Epithelial cell of esophagus (primary cell): ENCODE measurements at regions not wholly inside any gene's neighbourhood (a gene's known extent, or its start where the extent isn't known, plus 50 kb on each side); places are given as distances from the start of the nearest gene placed in this dataset.
"Not testable (repeated sequence)": the region's sequence is repeated elsewhere in the genome, so short reads cannot be mapped to it uniquely, and the experiment has no call there.

Experiments used
- DNase-seq: peaks from one replicate; pipeline ENCODE4 v3.0.0; 2010; ENCODE audit warnings: low read depth
- H3K4me3 ChIP-seq: 2 replicates; pipeline ENCODE4 v1.5.1; 2011; ENCODE audit warnings: mild to moderate bottlenecking, low read length, control low read depth
- TF ChIP-seq, protein P1 (sequence below): IDR thresholded peaks from 2 replicates; pipeline ENCODE4 v1.5.1; 2011; ENCODE audit warnings: low read depth, mild to moderate bottlenecking, low read length, control low read depth, inconsistent platforms; ENCODE audit not compliant: insufficient read depth; ENCODE audit errors: missing control alignments

DNA sequence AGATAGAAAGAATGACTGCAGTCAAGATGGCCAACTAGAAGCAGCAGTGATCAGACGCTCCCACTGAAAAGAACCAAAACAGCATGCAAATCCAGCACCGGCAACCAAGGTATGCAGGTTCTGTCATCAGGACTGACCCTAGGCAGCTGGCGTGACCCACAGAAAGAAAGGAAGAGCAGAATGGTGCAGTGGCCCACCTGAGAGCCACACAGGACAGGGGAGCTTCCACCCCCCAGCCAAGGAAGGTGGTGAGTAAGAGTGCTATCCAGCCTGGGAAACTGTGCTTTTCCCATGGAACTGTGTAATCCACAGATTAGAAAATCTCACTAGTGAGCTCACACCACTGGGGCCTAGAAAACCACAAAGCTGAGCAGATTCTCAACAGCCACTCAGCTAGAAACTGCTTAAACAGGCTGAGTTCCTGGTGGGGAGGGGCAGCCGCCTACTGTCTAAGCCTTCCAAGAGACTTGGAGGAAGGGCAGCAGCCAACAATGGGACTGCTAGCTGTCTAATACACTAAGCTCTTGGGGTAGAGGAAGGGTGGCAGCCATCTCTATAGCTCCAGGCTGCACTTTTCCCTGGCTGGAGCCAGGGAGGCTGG is 127.9 kb downstream of the EVA1A start:
- TF ChIP-seq, protein P1, sequence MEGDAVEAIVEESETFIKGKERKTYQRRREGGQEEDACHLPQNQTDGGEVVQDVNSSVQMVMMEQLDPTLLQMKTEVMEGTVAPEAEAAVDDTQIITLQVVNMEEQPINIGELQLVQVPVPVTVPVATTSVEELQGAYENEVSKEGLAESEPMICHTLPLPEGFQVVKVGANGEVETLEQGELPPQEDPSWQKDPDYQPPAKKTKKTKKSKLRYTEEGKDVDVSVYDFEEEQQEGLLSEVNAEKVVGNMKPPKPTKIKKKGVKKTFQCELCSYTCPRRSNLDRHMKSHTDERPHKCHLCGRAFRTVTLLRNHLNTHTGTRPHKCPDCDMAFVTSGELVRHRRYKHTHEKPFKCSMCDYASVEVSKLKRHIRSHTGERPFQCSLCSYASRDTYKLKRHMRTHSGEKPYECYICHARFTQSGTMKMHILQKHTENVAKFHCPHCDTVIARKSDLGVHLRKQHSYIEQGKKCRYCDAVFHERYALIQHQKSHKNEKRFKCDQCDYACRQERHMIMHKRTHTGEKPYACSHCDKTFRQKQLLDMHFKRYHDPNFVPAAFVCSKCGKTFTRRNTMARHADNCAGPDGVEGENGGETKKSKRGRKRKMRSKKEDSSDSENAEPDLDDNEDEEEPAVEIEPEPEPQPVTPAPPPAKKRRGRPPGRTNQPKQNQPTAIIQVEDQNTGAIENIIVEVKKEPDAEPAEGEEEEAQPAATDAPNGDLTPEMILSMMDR, result no peak
- no peak overlapping the region for H3K4me3 ChIP-seq
- no peak for DNase-seq

DNA sequence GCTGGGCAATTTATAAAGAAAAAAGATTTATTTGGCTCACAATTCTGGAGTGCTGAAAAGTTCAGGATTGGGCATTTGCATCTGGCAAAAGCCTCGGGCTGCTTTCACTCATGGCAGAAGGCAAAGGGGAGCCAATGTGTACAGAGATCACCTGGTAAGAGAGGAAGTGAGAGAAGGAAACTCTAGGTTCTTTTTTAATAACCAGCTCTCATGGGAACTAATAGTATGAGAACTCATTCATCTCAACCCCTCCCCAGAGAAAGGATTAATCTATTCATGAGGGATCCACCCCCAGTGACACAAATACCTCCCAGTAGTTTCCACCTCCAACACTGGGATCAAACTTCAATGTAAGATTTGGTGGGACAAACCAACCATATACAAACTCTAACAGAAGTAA is 129.0 kb downstream of the EVA1A start:
- H3K4me3 ChIP-seq, result no peak overlapping the region
- no peak for DNase-seq
- TF ChIP-seq, protein P1, result no peak

DNA sequence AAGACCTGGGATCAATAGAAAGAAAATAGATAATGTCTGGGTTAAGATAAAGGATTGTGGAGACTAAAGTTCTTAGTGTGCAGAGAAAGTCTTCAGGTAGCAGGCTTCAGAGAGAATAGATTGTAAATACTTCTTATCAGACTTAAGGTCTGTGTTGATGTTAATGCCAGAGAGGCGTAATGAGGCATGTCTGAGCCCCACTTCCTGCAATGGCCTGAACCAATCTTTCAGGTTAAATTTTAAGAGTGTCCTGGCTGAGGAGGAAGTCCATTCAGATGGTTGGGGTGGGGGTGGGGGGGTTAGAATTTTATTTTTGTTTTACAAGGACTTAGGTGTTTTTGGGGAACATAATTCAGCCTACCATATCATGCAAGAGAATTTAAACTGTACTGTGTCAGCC is 129.5 kb downstream of the EVA1A start:
- H3K4me3 ChIP-seq, result no peak overlapping the region
- TF ChIP-seq, protein P1, result no peak
- DNase-seq, result no peak

DNA sequence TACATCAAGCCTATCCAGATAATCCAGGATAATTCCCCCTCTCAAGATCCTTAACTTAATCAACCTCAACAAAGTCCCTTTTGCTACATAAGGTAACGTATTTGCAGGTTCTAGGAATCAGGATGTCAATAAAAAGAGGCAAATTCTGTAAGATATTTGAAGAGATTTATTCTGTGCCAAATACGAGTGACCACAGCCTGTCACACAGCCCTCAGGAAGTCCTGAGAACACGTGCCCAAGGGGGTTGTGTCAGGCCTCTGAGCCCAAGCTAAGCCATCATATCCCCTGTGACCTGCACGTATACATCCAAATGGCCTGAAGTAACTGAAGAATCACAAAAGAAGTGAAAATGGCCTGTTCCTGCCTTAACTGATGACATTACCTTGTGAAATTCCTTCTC is 130.3 kb downstream of the EVA1A start:
- not testable (repeated sequence) for H3K4me3 ChIP-seq, DNase-seq

DNA sequence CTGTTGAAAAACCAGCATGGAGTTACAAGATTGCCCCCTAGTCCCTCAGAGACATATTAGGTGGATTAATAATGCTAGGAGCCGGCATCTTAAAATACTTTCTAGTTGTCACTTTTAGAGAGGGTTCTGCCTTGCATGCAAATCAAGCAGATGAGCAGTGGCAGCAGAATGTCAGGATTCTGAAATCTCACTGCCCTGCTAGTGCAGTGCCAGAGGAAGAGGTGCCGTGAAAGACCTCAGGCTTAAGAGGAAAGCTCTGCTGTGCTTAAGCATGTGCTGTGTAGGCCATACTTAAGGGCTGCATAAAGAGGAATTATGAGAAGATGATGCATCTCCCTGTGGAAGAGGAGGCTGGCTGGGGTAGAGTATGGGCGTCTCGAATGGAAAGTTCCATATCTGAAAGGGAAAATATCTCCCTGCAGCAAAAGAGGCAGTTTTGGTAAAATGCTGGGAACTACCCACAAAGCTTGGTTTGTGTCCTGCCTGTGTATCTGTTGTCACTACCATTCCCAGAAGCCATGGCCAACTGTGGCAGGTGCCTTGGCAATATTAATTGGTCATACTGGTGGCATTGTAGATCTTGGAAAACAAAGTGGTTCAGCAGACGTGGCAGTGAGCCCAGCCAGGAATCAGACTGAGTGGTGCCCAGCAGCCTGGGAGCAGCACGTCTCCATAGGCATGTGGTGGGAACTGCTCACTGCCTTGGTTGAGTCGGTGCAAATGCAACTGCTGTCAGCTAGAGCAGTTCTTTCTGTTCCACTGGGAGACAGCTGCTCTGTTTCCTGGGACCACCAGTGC is 131.9 kb downstream of the EVA1A start:
- no peak for DNase-seq
- TF ChIP-seq, protein P1, result no peak
- H3K4me3 ChIP-seq, result no peak overlapping the region

DNA sequence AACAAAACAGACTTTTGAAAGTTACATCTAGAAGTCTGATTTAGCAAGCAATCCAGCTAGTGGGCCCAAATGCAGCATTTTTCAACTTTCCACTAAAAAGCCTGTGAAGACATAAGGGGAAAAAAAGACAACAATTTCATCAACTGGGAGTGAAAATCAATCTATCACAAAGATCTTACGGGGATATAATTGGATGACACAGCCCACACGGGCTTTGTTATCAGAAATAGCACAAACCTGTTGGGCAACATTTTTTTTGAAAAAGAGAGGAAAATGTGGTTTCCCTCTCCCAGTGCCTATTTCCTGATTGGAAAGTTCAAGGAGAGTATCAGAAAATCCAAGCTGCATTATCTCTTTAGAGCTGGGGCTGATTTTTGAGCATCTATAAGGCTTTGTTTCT is 132.7 kb downstream of the EVA1A start:
- DNase-seq, result no peak
- no peak overlapping the region for H3K4me3 ChIP-seq
- TF ChIP-seq, protein P1, result no peak

DNA sequence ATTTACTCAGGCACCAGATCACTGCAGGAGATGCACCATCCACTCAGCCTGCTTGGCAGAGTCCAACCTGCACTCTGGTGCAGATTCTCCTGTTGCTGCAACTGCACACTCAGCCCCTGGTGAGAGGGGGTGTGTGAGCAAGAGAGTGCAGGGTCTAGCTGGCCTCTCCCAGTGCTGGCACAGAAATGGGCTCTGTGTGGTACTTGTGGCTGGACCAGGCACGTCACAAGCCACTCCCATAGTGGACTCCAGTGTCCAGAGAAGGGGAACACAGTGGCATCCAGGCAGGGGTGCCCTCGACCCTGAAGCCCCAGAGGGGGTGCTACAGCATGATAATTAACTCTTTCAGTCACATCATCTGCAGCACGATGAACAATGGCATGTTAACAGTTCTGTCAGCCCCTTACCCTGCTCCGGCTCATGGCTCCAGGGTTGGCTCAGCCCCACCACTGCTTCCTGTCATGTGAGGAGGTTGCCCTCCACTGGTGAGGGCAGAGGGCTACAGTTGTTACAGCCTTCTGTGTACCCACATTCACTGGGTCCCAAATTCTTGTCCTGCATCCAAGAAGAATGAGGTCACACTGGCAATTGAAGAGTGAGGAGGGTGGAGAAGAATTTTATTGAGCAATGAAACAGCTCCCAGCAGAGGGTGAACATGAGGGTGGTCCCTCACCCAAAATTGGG is 135.7 kb downstream of the EVA1A start:
- DNase-seq, result no peak
- TF ChIP-seq, protein P1, result no peak
- no peak overlapping the region for H3K4me3 ChIP-seq
